ENCODE measurements at regions not wholly inside any gene's neighbourhood (a gene's known extent, or its start where the extent isn't known, plus 50 kb on each side); places are given as distances from the start of the nearest gene placed in this dataset.
A peak's percentile ranks its signal among the peaks of the same experiment; 100 is the strongest.

- no peak overlapping the region for H3K4me3 Mint-ChIP-seq
- DNase-seq = no peak
- peaks cover 20% of the 10 kb centered on the region for H3K9me3 Mint-ChIP-seq
- H3K27me3 Mint-ChIP-seq (ENCODE audit: low read depth, poor library complexity) = peaks cover 12% of the 10 kb centered on the region
- H3K27ac Mint-ChIP-seq = no peak overlapping the region
- TF ChIP-seq, protein P1, sequence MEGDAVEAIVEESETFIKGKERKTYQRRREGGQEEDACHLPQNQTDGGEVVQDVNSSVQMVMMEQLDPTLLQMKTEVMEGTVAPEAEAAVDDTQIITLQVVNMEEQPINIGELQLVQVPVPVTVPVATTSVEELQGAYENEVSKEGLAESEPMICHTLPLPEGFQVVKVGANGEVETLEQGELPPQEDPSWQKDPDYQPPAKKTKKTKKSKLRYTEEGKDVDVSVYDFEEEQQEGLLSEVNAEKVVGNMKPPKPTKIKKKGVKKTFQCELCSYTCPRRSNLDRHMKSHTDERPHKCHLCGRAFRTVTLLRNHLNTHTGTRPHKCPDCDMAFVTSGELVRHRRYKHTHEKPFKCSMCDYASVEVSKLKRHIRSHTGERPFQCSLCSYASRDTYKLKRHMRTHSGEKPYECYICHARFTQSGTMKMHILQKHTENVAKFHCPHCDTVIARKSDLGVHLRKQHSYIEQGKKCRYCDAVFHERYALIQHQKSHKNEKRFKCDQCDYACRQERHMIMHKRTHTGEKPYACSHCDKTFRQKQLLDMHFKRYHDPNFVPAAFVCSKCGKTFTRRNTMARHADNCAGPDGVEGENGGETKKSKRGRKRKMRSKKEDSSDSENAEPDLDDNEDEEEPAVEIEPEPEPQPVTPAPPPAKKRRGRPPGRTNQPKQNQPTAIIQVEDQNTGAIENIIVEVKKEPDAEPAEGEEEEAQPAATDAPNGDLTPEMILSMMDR (IDR thresholded peaks at IDR 0.05) = no peak
- H3K4me1 Mint-ChIP-seq = peaks cover 27% of the 10 kb centered on the region
- H3K36me3 Mint-ChIP-seq (ENCODE audit: low read depth) = peaks cover 9% of the 10 kb centered on the region
Measured at GRCh38 chr16:87028481-87029320, 288.5 kb downstream of the C16orf95 start.

DNA sequence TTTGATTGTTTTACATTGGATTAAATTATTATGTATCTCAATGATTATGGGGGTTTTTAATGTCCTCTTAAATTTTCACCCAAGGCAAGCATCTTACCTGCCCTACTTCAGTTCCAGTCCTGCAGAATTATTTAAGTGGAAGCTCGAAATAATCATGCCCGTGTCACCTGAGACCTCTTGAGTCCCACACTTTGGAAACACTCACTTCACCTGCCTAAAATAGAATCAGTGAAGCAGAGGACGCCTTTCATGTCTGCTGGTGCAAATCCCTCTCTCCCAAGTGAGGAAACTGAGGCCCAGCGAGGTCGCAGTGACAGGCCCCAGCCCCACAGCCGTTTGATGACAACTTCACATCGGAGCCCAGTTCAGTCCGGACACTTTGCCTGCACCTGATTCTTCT, 284.6 kb downstream of the C16orf95 start:
- Mint-ChIP-seq H3K9me3 (peaks cover 20% of the 10 kb centered on the region), H3K36me3 (ENCODE audit: low read depth) (peaks cover 9% of the 10 kb centered on the region), H3K4me1 (peaks cover 45% of the 10 kb centered on the region), H3K27ac (no peak overlapping the region), H3K4me3 (no peak overlapping the region), H3K27me3 (ENCODE audit: low read depth, poor library complexity) (peaks cover 12% of the 10 kb centered on the region)
- TF ChIP-seq, protein P1 (IDR thresholded peaks at IDR 0.05) = no peak
- DNase-seq = no peak

DNA sequence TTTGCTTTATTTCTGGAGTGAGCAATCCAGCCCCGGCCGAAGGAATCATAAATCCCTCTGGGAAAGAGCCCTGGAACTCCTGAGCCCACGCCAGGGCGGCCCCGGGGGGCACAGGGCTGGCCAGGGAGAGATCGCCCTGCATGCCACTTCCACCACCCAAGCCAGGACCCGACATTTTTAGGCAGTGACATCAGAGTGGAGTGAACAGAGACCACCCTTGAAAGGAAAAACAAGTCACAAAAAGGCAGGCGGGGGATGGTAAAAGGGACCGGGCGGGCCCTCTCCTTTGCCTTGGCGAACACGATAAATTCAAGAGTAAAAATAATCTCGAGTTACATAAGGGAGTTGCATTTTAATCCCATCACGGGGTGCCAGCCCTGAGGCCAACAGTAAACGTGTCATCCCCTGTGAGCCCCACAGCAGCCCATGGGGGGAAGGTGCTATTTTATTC, 284.1 kb downstream of the C16orf95 start:
- H3K36me3 Mint-ChIP-seq (ENCODE audit: low read depth) = peaks cover 5% of the 10 kb centered on the region
- no peak overlapping the region for H3K4me3 Mint-ChIP-seq
- no peak overlapping the region for H3K27ac Mint-ChIP-seq
- no peak for DNase-seq
- peaks cover 17% of the 10 kb centered on the region for H3K9me3 Mint-ChIP-seq
- H3K4me1 Mint-ChIP-seq = peaks cover 50% of the 10 kb centered on the region
- H3K27me3 Mint-ChIP-seq (ENCODE audit: low read depth, poor library complexity) = peaks cover 9% of the 10 kb centered on the region
- TF ChIP-seq, protein P1 (IDR thresholded peaks at IDR 0.05) = no peak

GRCh38 chr16:87033541-87034300, 283.5 kb downstream of the C16orf95 start:
- TF ChIP-seq, protein P1 (IDR thresholded peaks at IDR 0.05) = no peak
- H3K9me3 Mint-ChIP-seq = peaks cover 17% of the 10 kb centered on the region
- peaks cover 51% of the 10 kb centered on the region for H3K4me1 Mint-ChIP-seq
- peaks cover 9% of the 10 kb centered on the region for H3K27me3 Mint-ChIP-seq (ENCODE audit: low read depth, poor library complexity)
- DNase-seq = no peak
- peak overlapping the region; percentile 31 for H3K4me3 Mint-ChIP-seq
- H3K36me3 Mint-ChIP-seq (ENCODE audit: low read depth) = peaks cover 5% of the 10 kb centered on the region
- no peak overlapping the region for H3K27ac Mint-ChIP-seq

- peaks cover 51% of the 10 kb centered on the region for H3K4me1 Mint-ChIP-seq
- TF ChIP-seq, protein P1 (IDR thresholded peaks at IDR 0.05) = no peak
- peaks cover 17% of the 10 kb centered on the region for H3K9me3 Mint-ChIP-seq
- H3K36me3 Mint-ChIP-seq (ENCODE audit: low read depth) = peaks cover 5% of the 10 kb centered on the region
- no peak for DNase-seq
- H3K4me3 Mint-ChIP-seq = peak overlapping the region; percentile 31
- H3K27ac Mint-ChIP-seq = peak overlapping the region; percentile 32
- peaks cover 5% of the 10 kb centered on the region for H3K27me3 Mint-ChIP-seq (ENCODE audit: low read depth, poor library complexity)
Measured at GRCh38 chr16:87034317-87034716, 282.9 kb downstream of the C16orf95 start.

Data from nephron progenitor cell (in vitro differentiated cells).